Right atrium auricular region (tissue), 2 donors: ENCODE measurements at regions not wholly inside any gene's neighbourhood (a gene's known extent, or its start where the extent isn't known, plus 50 kb on each side); places are given as distances from the start of the nearest gene placed in this dataset.

Experiments
- DNase-seq: peaks from one replicate; pipeline ENCODE4 v3.0.0-alpha.2; 2019; ENCODE audit warnings: low spot score
- H3K27ac ChIP-seq, 2 donors: fragments of 200-600 bp; sonication (generic); 1 replicate in 1 of 2; 2 replicates in 1 of 2; pipeline ENCODE4 v1.5.1; 2016 to 2019
- H3K27me3 ChIP-seq, 2 donors: fragments of 200-600 bp; sonication (generic); one replicate each; pipeline versions ENCODE4 v1.5.1 to v1.6.0; 2017 to 2019
- H3K36me3 ChIP-seq: fragments of 200-600 bp; sonication (generic); one replicate; pipeline ENCODE4 v1.5.1; 2016
- H3K4me1 ChIP-seq, 2 donors: fragments of 200-600 bp; sonication (generic); one replicate each; pipeline versions ENCODE4 v1.5.1 to v1.6.0; 2017 to 2019
- H3K4me3 ChIP-seq, 2 donors: fragments of 200-600 bp; sonication (generic); 1 replicate in 1 of 2; 2 replicates in 1 of 2; pipeline ENCODE4 v1.5.1; 2017 to 2019; ENCODE audit warnings: mild to moderate bottlenecking in 1 of 2, moderate library complexity in 1 of 2
- H3K9me3 ChIP-seq, 2 donors: fragments of 200-600 bp; sonication (generic); one replicate each; pipeline ENCODE4 v1.5.1; 2019
- TF ChIP-seq, protein P1 (sequence below), 2 donors: fragments of 200-600 bp; sonication (generic); IDR thresholded peaks; one replicate each; pipeline ENCODE4 v1.5.1; 2019; ENCODE audit warnings: antibody characterized with exemption in 2 of 2

- Histone ChIP-seq H3K4me1 (no peaks in the 10 kb centered on the region), H3K9me3 (no peaks in the 10 kb centered on the region), H3K36me3 (no peaks in the 10 kb centered on the region), H3K27me3 (no peaks in the 10 kb centered on the region), H3K27ac (no peak overlapping the region), H3K4me3 (no peak overlapping the region)
- no peak for DNase-seq
- TF ChIP-seq, protein P1, sequence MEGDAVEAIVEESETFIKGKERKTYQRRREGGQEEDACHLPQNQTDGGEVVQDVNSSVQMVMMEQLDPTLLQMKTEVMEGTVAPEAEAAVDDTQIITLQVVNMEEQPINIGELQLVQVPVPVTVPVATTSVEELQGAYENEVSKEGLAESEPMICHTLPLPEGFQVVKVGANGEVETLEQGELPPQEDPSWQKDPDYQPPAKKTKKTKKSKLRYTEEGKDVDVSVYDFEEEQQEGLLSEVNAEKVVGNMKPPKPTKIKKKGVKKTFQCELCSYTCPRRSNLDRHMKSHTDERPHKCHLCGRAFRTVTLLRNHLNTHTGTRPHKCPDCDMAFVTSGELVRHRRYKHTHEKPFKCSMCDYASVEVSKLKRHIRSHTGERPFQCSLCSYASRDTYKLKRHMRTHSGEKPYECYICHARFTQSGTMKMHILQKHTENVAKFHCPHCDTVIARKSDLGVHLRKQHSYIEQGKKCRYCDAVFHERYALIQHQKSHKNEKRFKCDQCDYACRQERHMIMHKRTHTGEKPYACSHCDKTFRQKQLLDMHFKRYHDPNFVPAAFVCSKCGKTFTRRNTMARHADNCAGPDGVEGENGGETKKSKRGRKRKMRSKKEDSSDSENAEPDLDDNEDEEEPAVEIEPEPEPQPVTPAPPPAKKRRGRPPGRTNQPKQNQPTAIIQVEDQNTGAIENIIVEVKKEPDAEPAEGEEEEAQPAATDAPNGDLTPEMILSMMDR (IDR thresholded peaks at IDR 0.05), result no peak
These were observed 1574.2 kb upstream of the ACVR2A start for GRCh38 chr2:146270618-146271017.

DNA sequence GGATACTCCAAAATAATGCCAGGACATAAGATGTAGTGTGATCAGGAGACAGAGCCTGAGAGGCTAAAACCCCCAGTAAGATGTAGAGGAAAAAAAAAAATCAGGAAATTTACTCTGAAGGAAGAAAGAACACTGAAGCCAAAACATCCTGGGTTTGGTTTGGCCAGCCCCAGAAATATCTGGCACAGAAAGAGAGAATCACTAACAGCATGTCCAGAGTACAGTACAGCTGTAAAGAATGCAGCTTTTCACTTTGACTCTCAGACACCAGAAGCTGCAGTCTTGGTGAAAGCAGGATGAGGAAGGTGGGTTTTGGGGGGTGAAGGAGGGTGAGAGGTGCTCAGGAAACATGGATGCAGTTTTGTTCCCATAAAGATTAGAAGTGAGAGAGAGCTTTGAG is 1577.7 kb upstream of the ACVR2A start:
- H3K36me3 ChIP-seq, result no peaks in the 10 kb centered on the region
- H3K27me3 ChIP-seq, result no peaks in the 10 kb centered on the region
- TF ChIP-seq, protein P1 (IDR thresholded peaks at IDR 0.05), result no peak
- H3K4me3 ChIP-seq, result no peak overlapping the region
- no peaks in the 10 kb centered on the region for H3K9me3 ChIP-seq
- H3K27ac ChIP-seq, result no peak overlapping the region
- H3K4me1 ChIP-seq, result no peaks in the 10 kb centered on the region
- DNase-seq, result no peak

DNA sequence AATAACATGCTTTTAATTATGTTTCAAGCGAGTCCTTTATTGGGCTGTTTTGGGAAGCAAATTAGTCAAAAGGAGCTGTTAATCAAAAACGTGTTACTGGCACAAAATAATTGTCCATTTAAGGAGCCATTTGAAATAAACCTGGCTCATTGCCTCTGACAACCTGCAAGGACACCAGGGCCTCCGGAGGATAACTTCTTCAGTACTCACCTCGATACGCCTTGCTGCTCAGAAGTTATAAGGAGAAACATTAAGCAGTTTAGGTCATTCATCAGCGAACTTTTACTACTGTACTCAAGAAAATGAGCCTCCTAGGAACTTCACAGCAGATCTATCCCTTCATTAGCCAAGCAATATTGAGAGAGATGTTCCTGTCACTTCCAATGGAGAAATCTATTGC is 1579.2 kb upstream of the ACVR2A start:
- Histone ChIP-seq H3K4me3 (no peak overlapping the region), H3K9me3 (no peaks in the 10 kb centered on the region), H3K27ac (no peak overlapping the region), H3K27me3 (no peaks in the 10 kb centered on the region), H3K4me1 (no peaks in the 10 kb centered on the region), H3K36me3 (no peaks in the 10 kb centered on the region)
- TF ChIP-seq, protein P1 (IDR thresholded peaks at IDR 0.05), result no peak
- DNase-seq, result no peak

DNA sequence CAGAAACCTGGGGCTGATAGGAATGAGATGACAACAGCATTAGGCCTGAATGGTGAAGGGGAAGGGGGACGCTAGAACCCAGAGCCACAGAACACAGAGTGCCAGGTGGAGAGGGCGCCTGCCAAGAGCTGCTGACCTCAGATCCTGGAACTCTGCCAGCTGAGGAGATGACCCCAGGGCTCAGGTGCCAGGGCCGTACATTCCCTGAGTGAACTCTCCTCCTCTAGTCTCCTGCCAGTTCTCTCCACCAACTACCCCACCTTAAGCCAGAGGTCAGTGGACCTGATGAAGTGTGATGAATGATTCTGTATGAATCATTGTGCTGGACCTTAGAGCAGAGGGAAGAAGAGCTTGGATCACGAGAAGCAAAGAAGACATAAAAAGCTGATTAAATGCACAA is 1582.2 kb upstream of the ACVR2A start:
- no peaks in the 10 kb centered on the region for H3K36me3 ChIP-seq
- H3K4me3 ChIP-seq, result no peak overlapping the region
- no peak for DNase-seq
- no peaks in the 10 kb centered on the region for H3K27me3 ChIP-seq
- H3K4me1 ChIP-seq, result no peaks in the 10 kb centered on the region
- TF ChIP-seq, protein P1 (IDR thresholded peaks at IDR 0.05), result no peak
- H3K27ac ChIP-seq, result no peak overlapping the region
- no peaks in the 10 kb centered on the region for H3K9me3 ChIP-seq

GRCh38 chr2:146260551-146260950 is 1584.3 kb upstream of the ACVR2A start:
- TF ChIP-seq, protein P1 (IDR thresholded peaks at IDR 0.05), result no peak
- H3K27me3 ChIP-seq, result no peaks in the 10 kb centered on the region
- H3K4me3 ChIP-seq, result no peak overlapping the region
- H3K4me1 ChIP-seq, result no peaks in the 10 kb centered on the region
- no peak overlapping the region for H3K27ac ChIP-seq
- no peak for DNase-seq
- H3K36me3 ChIP-seq, result no peaks in the 10 kb centered on the region
- no peaks in the 10 kb centered on the region for H3K9me3 ChIP-seq

- Histone ChIP-seq H3K9me3 (no peaks in the 10 kb centered on the region), H3K4me1 (no peaks in the 10 kb centered on the region)
These were observed 1585.0 kb upstream of the ACVR2A start for GRCh38 chr2:146259816-146260215.

More at GRCh38 chr2:146259816-146260215, 1585.0 kb upstream of the ACVR2A start:
- Histone ChIP-seq H3K4me3 (no peak overlapping the region), H3K27me3 (no peaks in the 10 kb centered on the region), H3K36me3 (no peaks in the 10 kb centered on the region), H3K27ac (no peak overlapping the region)
- TF ChIP-seq, protein P1 (IDR thresholded peaks at IDR 0.05), result no peak
- no peak for DNase-seq
